Lower leg skin (tissue), 4 donors: ENCODE measurements at regions not wholly inside any gene's neighbourhood (a gene's known extent, or its start where the extent isn't known, plus 50 kb on each side); places are given as distances from the start of the nearest gene placed in this dataset.

Source experiments
- DNase-seq, 2 donors: peaks; one replicate each; pipeline ENCODE4 v3.0.0-alpha.2; 2019; ENCODE audit warnings: low spot score in 2 of 2
- H3K4me3 ChIP-seq: fragments of 200-600 bp; sonication (generic); 2 replicates; pipeline ENCODE4 v1.5.1; 2017; ENCODE audit warnings: mild to moderate bottlenecking, low read depth; ENCODE audit not compliant: poor library complexity, severe bottlenecking
- POLR2A ChIP-seq, 2 donors: fragments of 450-650 bp; IDR thresholded peaks; one replicate each; pipeline ENCODE4 v1.6.1; 2016 to 2017; ENCODE audit warnings: antibody characterized with exemption in 2 of 2, mild to moderate bottlenecking in 1 of 2, moderate library complexity in 1 of 2
- WGBS, 2 donors: methylation state at CpG; one replicate each; pipeline ENCODE4 v1.1.5; 2018; 5-methylcytosine and 5-hydroxymethylcytosine counted together
- intact Hi-C: fragments of 100-400 bp; cut with DNase I; formaldehyde crosslinking; loops from one replicate; pipeline ENCODE4 v1.15.0; 2023; ENCODE audit warnings: low total_unique reads
- TF ChIP-seq, protein P1 (sequence below), 3 donors: fragments of 450-650 bp; IDR thresholded peaks; one replicate each; pipeline ENCODE4 v1.5.1; 2016; ENCODE audit warnings: antibody characterized with exemption in 3 of 3, mild to moderate bottlenecking in 3 of 3, moderate library complexity in 2 of 3

DNA sequence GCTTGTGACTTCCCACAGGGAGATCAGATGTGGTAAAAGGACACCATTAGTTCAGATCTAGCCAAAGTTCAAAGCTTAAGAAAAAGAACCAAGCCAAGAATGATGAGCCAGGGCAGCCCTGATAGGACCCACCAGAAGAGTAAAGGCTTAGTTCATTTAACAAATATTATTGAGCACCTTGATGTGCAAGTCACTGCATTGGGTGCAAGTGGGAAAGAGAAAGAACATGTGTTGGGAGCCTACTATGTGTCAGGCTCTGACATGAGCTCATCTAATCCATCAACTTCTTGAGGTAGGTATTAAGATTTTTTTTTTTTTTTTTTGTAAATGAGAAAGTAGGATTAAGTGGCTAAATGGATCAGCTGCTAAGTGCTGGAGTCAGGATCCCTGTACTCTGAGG lies 53.4 kb upstream of the PIAS1 start:
- intact Hi-C loops: no loop called here
- peak in 1 of 2 donors; percentile 6 for DNase-seq
- H3K4me3 ChIP-seq: no peak overlapping the region
- no peak for TF ChIP-seq POLR2A (IDR thresholded peaks at IDR 0.05)
- TF ChIP-seq, protein P1, sequence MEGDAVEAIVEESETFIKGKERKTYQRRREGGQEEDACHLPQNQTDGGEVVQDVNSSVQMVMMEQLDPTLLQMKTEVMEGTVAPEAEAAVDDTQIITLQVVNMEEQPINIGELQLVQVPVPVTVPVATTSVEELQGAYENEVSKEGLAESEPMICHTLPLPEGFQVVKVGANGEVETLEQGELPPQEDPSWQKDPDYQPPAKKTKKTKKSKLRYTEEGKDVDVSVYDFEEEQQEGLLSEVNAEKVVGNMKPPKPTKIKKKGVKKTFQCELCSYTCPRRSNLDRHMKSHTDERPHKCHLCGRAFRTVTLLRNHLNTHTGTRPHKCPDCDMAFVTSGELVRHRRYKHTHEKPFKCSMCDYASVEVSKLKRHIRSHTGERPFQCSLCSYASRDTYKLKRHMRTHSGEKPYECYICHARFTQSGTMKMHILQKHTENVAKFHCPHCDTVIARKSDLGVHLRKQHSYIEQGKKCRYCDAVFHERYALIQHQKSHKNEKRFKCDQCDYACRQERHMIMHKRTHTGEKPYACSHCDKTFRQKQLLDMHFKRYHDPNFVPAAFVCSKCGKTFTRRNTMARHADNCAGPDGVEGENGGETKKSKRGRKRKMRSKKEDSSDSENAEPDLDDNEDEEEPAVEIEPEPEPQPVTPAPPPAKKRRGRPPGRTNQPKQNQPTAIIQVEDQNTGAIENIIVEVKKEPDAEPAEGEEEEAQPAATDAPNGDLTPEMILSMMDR (IDR thresholded peaks at IDR 0.05): no peak

DNA sequence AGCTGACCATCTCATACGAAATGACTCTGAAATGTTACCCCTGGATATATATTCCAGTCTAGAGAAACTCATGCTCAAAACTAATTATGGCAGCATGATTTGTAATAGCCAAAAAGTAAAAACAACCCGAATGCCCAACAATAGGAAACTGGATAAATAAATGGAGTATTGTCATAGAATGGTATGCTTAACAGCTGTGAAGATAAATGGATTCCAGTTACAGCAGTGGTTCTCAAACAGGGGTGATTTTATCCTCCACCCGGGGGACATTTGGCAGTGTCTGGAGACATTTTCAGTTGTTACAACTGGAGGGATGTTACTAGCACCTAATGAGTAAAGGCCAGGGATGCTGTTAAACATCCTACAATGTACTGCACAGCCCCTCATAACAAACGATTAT lies 52.3 kb upstream of the PIAS1 start:
- TF ChIP-seq, protein P1 (IDR thresholded peaks at IDR 0.05): no peak
- TF ChIP-seq POLR2A (IDR thresholded peaks at IDR 0.05): no peak
- WGBS, 2 donors: 76 to 84% methylated on average over 4 of the region's 4 CpGs
- peak in 1 of 2 donors; percentile 0 for DNase-seq
- intact Hi-C loops: no loop called here
- H3K4me3 ChIP-seq: no peak overlapping the region

DNA sequence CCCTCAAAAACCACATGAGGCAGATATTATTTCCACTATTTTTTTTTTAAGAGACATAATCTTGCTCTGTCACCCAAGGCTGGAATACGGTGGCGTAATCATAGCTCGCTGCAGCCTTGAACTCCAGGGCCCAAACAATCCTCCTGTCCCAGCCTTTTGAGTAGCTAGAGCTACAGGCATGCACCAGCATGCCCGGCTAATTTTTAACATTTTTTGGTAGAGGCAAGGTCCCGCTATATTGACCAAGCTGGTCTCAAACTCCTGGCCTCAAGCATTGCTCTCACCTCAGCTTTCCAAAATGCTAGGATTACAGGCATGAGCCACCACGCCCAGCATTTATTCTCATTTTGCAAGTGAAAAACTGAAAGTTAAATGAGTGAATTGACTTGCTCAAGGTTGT lies 50.8 kb upstream of the PIAS1 start:
- DNase-seq: peak in 1 of 2 donors; percentile 31
- WGBS, 2 donors: 92 to 96% methylated on average over 6 of the region's 6 CpGs
- intact Hi-C loops: no loop called here
- TF ChIP-seq POLR2A (IDR thresholded peaks at IDR 0.05): no peak
- TF ChIP-seq, protein P1 (IDR thresholded peaks at IDR 0.05): no peak
- H3K4me3 ChIP-seq: no peak overlapping the region
